Stimulated activated naive CD8-positive, alpha-beta T cell treated with anti-CD3 and anti-CD28 coated beads, Interleukin-15, Interleukin-2, amounts not matched to agents 100 U/mL and 50 U/mL, for 24 hours (primary cell): ENCODE measurements at regions not wholly inside any gene's neighbourhood (a gene's known extent, or its start where the extent isn't known, plus 50 kb on each side); places are given as distances from the start of the nearest gene placed in this dataset.
"Not testable (repeated sequence)": the region's sequence is repeated elsewhere in the genome, so short reads cannot be mapped to it uniquely, and the experiment has no call there.

Experiments used
- ATAC-seq: fragments of 150-1000 bp; cut with Tn5 transposase; one replicate; pipeline ENCODE4 v1.10.0; 2021
- DNase-seq: peaks from one replicate; pipeline ENCODE4 v3.0.0; 2021

GRCh38 chr6:168939041-168939440, 314.6 kb downstream of the THBS2 start:
- DNase-seq (no peak), ATAC-seq (no peak)

- no peak for DNase-seq
- ATAC-seq = no peak
These were observed 315.1 kb downstream of the THBS2 start for GRCh38 chr6:168938546-168938945.

GRCh38 chr6:168937054-168937453, 316.6 kb downstream of the THBS2 start:
- ATAC-seq (no peak), DNase-seq (no peak)

DNA sequence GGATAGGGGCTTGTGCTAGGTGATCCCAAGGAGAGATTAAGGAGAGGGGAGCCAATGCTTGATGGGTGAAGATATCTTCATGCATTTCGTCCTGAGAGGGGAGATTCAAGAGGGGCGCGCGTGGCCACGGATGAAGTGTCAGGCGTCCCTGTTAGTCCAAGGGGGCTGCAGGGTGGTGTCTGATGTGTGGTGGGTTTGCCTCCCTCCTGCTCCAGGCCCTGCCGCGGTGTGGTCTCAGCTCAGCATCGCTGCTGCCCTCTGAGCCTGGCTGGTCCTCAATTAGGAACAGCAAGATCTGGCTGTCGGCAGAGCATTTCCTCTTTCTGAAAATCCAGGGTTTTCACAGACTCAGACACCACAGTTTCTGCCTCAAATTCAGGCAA, 318.0 kb downstream of the THBS2 start:
- no peak for DNase-seq

GRCh38 chr6:168934660-168935627, 318.7 kb downstream of the THBS2 start:
- no peak for ATAC-seq
- DNase-seq = no peak

More for the DNA sequence above, 318.0 kb downstream of the THBS2 start:
- ATAC-seq = no peak

DNA sequence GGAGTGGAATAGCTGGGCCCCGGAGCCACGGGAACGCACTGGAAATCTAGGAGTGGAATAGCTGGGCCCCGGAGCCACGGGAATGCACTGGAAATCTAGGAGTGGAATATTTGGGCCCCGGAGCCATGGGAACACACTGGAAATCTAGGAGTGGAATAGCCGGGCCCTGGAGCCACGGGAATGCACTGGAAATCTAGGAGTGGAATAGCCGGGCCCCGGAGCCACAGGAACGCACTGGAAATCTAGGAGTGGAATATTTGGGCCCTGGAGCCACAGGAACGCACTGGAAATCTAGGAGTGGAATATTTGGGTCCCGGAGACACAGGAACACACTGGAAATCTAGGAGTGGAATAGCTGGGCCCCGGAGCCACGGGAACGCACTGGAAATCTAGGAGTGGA, 321.5 kb downstream of the THBS2 start:
- ATAC-seq, DNase-seq: not testable (repeated sequence)

- DNase-seq, ATAC-seq: not testable (repeated sequence)
These were observed 322.6 kb downstream of the THBS2 start for GRCh38 chr6:168931072-168931471.

DNA sequence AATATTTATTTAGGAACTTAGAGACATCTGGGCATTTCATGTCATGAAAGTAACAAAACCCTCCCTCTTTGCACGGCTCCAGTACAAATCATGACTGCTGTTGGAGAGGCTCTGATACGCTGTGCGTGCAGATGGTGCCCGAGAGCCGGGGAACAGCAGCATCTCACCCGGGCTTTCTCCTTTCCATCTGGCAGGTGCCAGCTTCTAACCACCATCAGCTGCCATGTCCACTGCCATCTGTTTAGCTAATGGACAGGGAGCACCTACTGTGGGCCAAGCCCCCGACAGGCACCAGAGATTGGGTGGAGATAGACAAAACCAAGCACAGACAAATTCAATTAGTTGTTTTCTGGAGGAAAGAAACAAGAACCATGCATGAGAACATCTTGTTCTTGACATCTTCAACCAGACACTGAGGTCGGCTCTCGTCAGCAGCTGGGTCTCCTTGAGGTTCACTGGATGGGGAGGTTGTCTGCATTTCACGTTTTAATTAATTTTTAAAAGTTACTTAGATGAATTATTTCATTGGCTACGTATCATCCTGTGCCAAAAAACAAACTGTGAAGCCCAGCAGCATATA, 323.7 kb downstream of the THBS2 start:
- no peak for DNase-seq
- ATAC-seq = no peak

GRCh38 chr6:168928012-168928411, 325.6 kb downstream of the THBS2 start:
- DNase-seq (no peak), ATAC-seq (no peak)

- ATAC-seq (no peak), DNase-seq (no peak)
These were observed 326.6 kb downstream of the THBS2 start for GRCh38 chr6:168927026-168927425.

DNA sequence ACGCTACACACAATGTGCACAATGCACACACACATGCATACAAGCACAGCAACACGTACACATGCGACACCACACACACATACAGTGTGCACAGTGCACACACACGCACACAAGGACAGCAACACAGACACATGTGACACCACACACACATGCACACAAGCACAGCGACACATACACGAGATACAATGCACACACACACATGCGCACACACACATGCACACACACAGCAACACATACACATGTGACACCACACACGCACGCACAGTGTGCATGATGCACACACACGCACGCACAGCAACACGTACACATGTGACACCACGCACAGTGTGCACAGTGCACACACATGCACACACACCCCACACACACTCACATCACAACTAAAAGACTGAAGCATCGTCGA, 327.3 kb downstream of the THBS2 start:
- ATAC-seq = no peak

DNA sequence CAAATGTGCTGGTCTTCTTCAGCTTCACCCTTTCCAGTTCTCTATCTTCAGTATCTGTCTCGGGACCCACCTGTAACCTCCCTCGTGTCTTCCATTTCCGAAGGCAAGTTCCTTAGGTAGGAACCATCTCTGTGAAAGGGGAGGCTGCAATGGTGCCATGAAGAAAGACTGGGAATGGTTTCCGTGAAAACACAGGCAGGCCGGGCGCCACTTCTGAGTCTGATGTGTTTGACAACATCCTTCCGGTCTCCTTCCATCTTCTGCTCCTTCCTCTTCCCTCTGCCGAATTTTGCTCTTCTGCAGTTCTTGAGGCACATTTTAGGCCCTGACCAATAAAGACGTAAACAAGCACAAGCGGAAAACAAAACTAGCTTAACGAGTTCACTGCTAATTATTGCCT, 328.0 kb downstream of the THBS2 start:
- no peak for DNase-seq
- no peak for ATAC-seq

More for the DNA sequence above, 327.3 kb downstream of the THBS2 start:
- DNase-seq = no peak

DNA sequence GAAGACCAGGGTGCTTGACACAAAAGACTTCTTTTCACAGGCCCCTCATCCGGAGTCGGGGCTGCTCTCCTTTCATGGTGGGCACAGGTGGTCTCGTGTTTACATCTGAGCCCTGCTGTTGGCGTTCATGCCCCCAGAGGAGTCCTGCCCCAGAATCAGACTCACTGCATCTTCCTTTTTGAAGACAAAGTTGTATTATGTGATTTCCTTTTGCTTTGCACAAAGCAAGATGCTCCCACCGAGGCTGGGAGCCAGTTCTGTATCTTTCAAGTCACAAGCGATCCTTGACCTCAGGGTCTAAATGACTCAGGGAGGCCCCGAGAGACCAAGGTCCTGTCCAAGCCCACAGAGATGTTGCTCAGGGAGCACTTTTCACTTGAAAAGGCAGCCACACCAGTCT, 330.5 kb downstream of the THBS2 start:
- ATAC-seq (no peak), DNase-seq (no peak)

GRCh38 chr6:168922436-168922835, 331.2 kb downstream of the THBS2 start:
- no peak for DNase-seq
- no peak for ATAC-seq

DNA sequence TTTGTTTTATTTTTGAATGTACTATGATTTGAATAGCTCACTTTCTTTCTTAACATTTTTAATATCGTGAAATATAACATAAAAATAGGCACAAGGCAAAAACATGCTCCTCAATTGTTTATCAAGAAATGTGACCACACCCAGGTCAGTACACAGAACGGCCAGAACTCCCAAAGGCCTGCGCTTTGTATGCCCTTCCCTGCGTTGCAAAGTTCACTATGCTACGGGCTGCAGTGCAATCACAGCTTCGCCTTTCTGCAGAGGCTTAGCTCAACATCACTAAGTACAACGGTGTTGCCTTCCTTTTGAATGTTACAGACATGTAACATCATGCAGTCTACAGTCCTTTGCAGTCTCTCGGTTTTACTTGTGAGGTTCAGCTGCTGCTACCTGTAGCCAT, 333.4 kb downstream of the THBS2 start:
- no peak for DNase-seq
- no peak for ATAC-seq

- ATAC-seq = no peak
- DNase-seq = no peak
These were observed 334.0 kb downstream of the THBS2 start for GRCh38 chr6:168919470-168920179.

- DNase-seq = no peak
- ATAC-seq = no peak
These were observed 337.0 kb downstream of the THBS2 start for GRCh38 chr6:168916576-168917211.

GRCh38 chr6:168915855-168916254, 337.8 kb downstream of the THBS2 start:
- ATAC-seq (no peak), DNase-seq (no peak)

- ATAC-seq (no peak), DNase-seq (no peak)
These were observed 338.4 kb downstream of the THBS2 start for GRCh38 chr6:168915242-168915641.

DNA sequence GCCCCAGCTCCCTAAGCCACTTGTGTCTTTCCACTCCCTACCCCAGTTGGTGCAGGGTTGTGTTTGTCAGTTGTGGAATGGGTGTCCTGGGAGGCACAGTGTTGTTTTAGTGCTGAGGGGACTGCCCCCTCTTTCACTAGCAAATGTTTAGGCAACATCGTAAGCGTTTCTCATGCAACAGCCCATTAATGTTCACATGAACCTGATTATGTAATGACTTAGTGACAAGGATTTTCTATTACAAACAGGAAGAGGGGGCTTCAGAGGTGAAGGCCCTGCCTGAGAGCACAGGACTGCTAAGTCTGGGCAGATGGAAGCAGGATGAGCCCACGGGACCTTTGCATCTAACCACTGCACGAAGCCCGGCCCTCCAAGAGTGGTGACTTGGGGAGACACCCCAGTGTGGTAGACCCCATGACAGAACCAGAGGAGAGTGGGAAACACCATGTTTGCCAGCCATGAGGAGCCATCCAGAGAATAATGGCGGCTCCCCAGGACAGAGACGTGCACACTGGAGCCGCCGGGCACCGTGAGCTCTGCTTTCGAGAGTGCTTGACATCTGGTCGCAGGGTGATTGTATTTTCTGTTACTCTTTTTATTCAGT, 339.7 kb downstream of the THBS2 start:
- ATAC-seq (no peak), DNase-seq (no peak)

DNA sequence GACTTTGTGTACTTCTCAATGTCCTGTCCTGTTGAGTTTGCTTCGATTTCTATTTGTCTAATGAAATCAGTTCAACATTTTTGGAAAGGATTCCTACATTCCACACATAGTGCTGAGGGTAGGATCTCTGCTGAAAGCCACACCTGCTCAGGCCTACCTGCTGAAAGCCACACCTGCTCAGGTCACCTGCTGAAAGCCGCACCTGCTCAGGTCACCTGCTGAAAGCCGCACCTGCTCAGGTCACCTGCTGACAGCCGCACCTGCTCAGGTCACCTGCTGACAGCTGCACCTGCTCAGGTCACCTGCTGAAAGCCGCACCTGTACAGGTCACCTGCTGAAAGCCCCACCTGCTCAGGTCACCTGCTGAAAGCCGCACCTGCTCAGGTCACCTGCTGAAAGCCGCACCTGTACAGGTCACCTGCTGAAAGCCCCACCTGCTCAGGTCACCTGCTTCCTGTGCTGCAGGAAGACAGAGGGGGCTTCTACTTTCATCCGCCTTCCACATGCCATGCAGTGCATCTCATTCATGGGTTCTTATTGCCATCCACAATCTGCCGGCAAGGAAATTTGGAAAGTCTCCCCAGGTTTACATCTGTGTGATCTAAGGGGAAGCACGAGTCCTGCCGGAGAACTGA, 340.3 kb downstream of the THBS2 start:
- not testable (repeated sequence) for ATAC-seq, DNase-seq
